ENCODE measurements at regions not wholly inside any gene's neighbourhood (a gene's known extent, or its start where the extent isn't known, plus 50 kb on each side); places are given as distances from the start of the nearest gene placed in this dataset.

DNA sequence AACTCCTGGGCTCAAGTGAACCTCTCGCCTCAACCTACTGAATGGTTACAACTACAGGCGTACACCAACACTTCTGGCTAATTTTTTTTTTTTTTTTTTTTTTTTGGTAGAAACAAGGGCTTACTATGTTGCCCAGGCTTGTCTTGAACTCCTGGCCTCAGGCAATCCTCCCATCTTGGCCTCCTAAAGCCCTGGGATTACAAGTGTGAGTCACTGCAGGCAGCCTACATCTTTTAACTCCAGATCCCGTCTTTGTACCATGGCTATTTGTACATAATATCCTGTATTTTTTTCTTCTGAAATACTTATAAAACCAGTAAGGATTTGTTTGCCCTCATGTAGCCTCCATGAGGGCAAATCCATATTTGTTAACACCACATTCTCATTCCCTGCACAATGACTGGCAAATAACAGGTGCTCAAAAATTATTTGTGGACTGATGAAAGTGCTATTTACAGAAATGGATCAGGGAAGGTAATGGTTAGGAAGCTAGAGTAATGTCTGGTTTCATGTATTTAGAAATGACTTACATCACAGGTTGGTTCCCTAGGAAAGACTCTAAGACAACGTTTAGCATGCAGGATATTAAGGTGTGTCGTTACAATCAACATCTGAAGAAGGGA is 51.9 kb upstream of the POU5F2 start:
- Histone ChIP-seq H3K9ac (ENCODE audit: insufficient read depth, low read length) (no peak overlapping the region), H3K27me3 (ENCODE audit: control insufficient read depth, insufficient read depth, low read length) (no peaks in the 10 kb centered on the region), H3K4me2 (ENCODE audit: extremely low read depth, insufficient read depth, low read length) (no peak overlapping the region), H3K4me3 (replicated peaks in 1 of 4; ENCODE audit: control extremely low read depth in 1 of 4, insufficient read depth in 1 of 4, low read depth in 3 of 4, low read length in 4 of 4) (no peak overlapping the region), H2AFZ (ENCODE audit: low read length) (no peak overlapping the region), H3K79me2 (ENCODE audit: control insufficient read depth, insufficient read depth, low read length) (no peaks in the 10 kb centered on the region), H4K20me1 (ENCODE audit: control insufficient read depth, extremely low read depth, insufficient read depth, low read length) (no peaks in the 10 kb centered on the region), H3K4me1 (ENCODE audit: control insufficient read depth, extremely low read depth, insufficient read depth, low read length) (peaks cover 6% of the 10 kb centered on the region), H3K36me3 (ENCODE audit: control insufficient read depth, insufficient read depth, low read length) (no peaks in the 10 kb centered on the region), H3K27ac (ENCODE audit: insufficient read depth, low read length) (no peak overlapping the region), H3K9me3 (ENCODE audit: control insufficient read depth, insufficient read depth, low read depth, low read length) (no peaks in the 10 kb centered on the region)
- TF ChIP-seq EZH2 (IDR thresholded peaks at IDR 0.05; ENCODE audit: low read length, missing control alignments) (no peak), CTCF (conservative IDR thresholded peaks at IDR 0.05 in 1 of 2, IDR thresholded peaks at IDR 0.05 in 1 of 2; ENCODE audit: low read depth in 1 of 2, low read length in 2 of 2) (no peak)
- no peak for DNase-seq (ENCODE audit: low read depth in 2 of 2)

DNA sequence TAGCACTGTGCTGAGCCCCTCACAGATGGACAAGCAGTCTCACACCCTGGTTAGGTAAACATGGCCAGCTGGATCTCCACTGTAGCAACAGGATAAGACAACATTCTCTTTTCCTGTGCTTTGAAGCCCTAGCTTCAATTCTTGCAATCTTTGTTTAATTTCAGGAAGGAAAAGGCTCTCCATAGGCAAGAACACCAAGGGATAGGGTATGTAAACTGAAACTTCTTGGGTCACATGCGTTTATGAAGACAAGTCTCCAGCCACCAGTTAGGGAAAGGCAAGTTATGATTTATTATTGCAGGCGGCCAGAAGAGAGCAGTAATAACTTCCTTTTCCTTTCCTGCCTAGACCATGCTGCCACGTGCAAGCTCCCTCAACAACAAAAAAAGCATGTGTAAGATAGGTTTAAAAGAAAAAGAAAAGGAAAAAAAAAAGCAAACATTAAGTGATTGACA is 50.1 kb upstream of the POU5F2 start:
- no peak overlapping the region for H3K27ac ChIP-seq (ENCODE audit: insufficient read depth, low read length)
- H3K4me1 ChIP-seq (ENCODE audit: control insufficient read depth, extremely low read depth, insufficient read depth, low read length) = peaks cover 6% of the 10 kb centered on the region
- no peak overlapping the region for H2AFZ ChIP-seq (ENCODE audit: low read length)
- DNase-seq (ENCODE audit: low read depth in 2 of 2) = peak in 1 of 2 donors; percentile 83
- no peaks in the 10 kb centered on the region for H4K20me1 ChIP-seq (ENCODE audit: control insufficient read depth, extremely low read depth, insufficient read depth, low read length)
- H3K27me3 ChIP-seq (ENCODE audit: control insufficient read depth, insufficient read depth, low read length) = no peaks in the 10 kb centered on the region
- H3K4me3 ChIP-seq (replicated peaks in 1 of 4; ENCODE audit: control extremely low read depth in 1 of 4, insufficient read depth in 1 of 4, low read depth in 3 of 4, low read length in 4 of 4) = no peak overlapping the region
- no peak for TF ChIP-seq EZH2 (IDR thresholded peaks at IDR 0.05; ENCODE audit: low read length, missing control alignments)
- peak in 1 of 2 donors; percentile 1 for TF ChIP-seq CTCF (conservative IDR thresholded peaks at IDR 0.05 in 1 of 2, IDR thresholded peaks at IDR 0.05 in 1 of 2; ENCODE audit: low read depth in 1 of 2, low read length in 2 of 2)
- no peaks in the 10 kb centered on the region for H3K36me3 ChIP-seq (ENCODE audit: control insufficient read depth, insufficient read depth, low read length)
- no peak overlapping the region for H3K9ac ChIP-seq (ENCODE audit: insufficient read depth, low read length)
- H3K4me2 ChIP-seq (ENCODE audit: extremely low read depth, insufficient read depth, low read length) = no peak overlapping the region
- H3K9me3 ChIP-seq (ENCODE audit: control insufficient read depth, insufficient read depth, low read depth, low read length) = no peaks in the 10 kb centered on the region
- H3K79me2 ChIP-seq (ENCODE audit: control insufficient read depth, insufficient read depth, low read length) = no peaks in the 10 kb centered on the region
